AG04449 (cell line): ENCODE measurements at regions not wholly inside any gene's neighbourhood (a gene's known extent, or its start where the extent isn't known, plus 50 kb on each side); places are given as distances from the start of the nearest gene placed in this dataset.

Experiments
- CTCF ChIA-PET: fragments of 350-600 bp; formaldehyde crosslinking; extraction: SDS; loops from one replicate; lab custom pipeline; 2021; ENCODE audit warnings: antibody characterized with exemption; lab: Yijun Ruan, JAX
- POLR2A ChIA-PET: fragments of 400-600, 350-600 bp; formaldehyde crosslinking; extraction: SDS; loops from one replicate; lab custom pipeline; 2020; ENCODE audit warnings: antibody characterized with exemption, inconsistent platforms; lab: Yijun Ruan, JAX
- DNase-seq: peaks from one replicate; pipeline ENCODE4 v3.0.0-alpha.2; 2010; ENCODE audit warnings: low read depth, low spot score
- H3K4me3 ChIP-seq: 2 replicates; pipeline ENCODE4 v1.5.1; 2011; ENCODE audit warnings: low read depth, mild to moderate bottlenecking, control low read depth, low read length
- CTCF ChIP-seq: IDR thresholded peaks from one replicate; pipeline ENCODE4 v1.5.1; 2011; ENCODE audit warnings: mild to moderate bottlenecking, moderate library complexity, low read length, control low read depth, inconsistent platforms; ENCODE audit not compliant: insufficient read depth; ENCODE audit errors: missing control alignments

GRCh38 chr3:150184426-150185071 lies 213.9 kb upstream of the PFN2 start:
- H3K4me3 ChIP-seq, result no peak overlapping the region; the same call in none of the 2 replicates
- no peak for DNase-seq
- CTCF ChIA-PET, result interaction anchor here (0.6 to 3.4 kb wide), 51 partner anchors 9 to 365 kb away, joined by 3 to 155 read pairs (median 4); partner anchors contain the start of gene PFN2
- POLR2A ChIA-PET, result interaction anchor here (0.6 to 1.2 kb wide), 3 partner anchors 144 to 215 kb away, joined by 3 to 9 read pairs (median 6); partner anchors contain the start of gene PFN2
- TF ChIP-seq CTCF, result no peak

GRCh38 chr3:150183678-150184425 lies 213.2 kb upstream of the PFN2 start:
- peak; percentile 40 for DNase-seq
- ChIA-PET CTCF (interaction anchor here (0.6 to 3.4 kb wide), 51 partner anchors 10 to 364 kb away, joined by 3 to 155 read pairs (median 4); partner anchors contain the start of gene PFN2), POLR2A (interaction anchor here (0.6 to 1.2 kb wide), 3 partner anchors 143 to 214 kb away, joined by 3 to 9 read pairs (median 6); partner anchors contain the start of gene PFN2)
- TF ChIP-seq CTCF, result peak; percentile 75
- peak overlapping the region; percentile 52 for H3K4me3 ChIP-seq

GRCh38 chr3:150180334-150180733 lies 209.6 kb upstream of the PFN2 start:
- H3K4me3 ChIP-seq, result no peak overlapping the region
- TF ChIP-seq CTCF, result no peak
- ChIA-PET POLR2A (no interaction called here), CTCF (interaction anchor here (1.1 to 5.6 kb wide), 3 partner anchors 14 to 213 kb away, joined by 3 to 48 read pairs (median 4); no protein-coding TSS in a partner anchor)
- DNase-seq, result peak; percentile 51

GRCh38 chr3:150179330-150179729 lies 208.6 kb upstream of the PFN2 start:
- no peak for DNase-seq
- no peak for TF ChIP-seq CTCF
- H3K4me3 ChIP-seq, result no peak overlapping the region
- ChIA-PET CTCF (interaction anchor here (0.5 to 5.6 kb wide), 9 partner anchors 13 to 242 kb away, joined by 3 to 48 read pairs (median 3); no protein-coding TSS in a partner anchor), POLR2A (no interaction called here)

- ChIA-PET CTCF (interaction anchor here (0.8 to 5.6 kb wide), 8 partner anchors 31 to 412 kb away, joined by 3 to 48 read pairs (median 4); no protein-coding TSS in a partner anchor), POLR2A (interaction anchor here (0.5 to 1.1 kb wide), 4 partner anchors 30 to 307 kb away, joined by 3 to 5 read pairs (median 4); partner anchors contain the start of gene PFN2)
- peak; percentile 33 for DNase-seq
- no peak for TF ChIP-seq CTCF
- no peak overlapping the region for H3K4me3 ChIP-seq
Observed at GRCh38 chr3:150177673-150178381, 207.1 kb upstream of the PFN2 start.
